Lung (tissue), 11 donors: ENCODE measurements at regions not wholly inside any gene's neighbourhood (a gene's known extent, or its start where the extent isn't known, plus 50 kb on each side); places are given as distances from the start of the nearest gene placed in this dataset.

ENCODE experiments used
- ATAC-seq: fragments of 200-7000 bp; cut with Tn5 transposase; one replicate; pipeline ENCODE4 v1.9.1; 2020; ENCODE audit warnings: moderate number of reproducible peaks; ENCODE audit not compliant: insufficient read depth, low FRiP score
- DNase-seq, 3 donors: peaks; one replicate each; pipeline ENCODE4 v3.0.0-alpha.2; 2013 to 2017
- H3K27ac ChIP-seq, 2 donors: one replicate each; pipeline ENCODE4 v1.5.1; 2013; ENCODE audit warnings: mild to moderate bottlenecking in 2 of 2, moderate library complexity in 2 of 2, control low read depth in 1 of 2, inconsistent platforms in 1 of 2, low read depth in 1 of 2, low read length in 1 of 2
- H3K27me3 ChIP-seq, 3 donors: one replicate each; pipeline ENCODE4 v1.5.1; 2013; ENCODE audit warnings: low read length in 2 of 3; ENCODE audit not compliant: control insufficient read depth in 3 of 3, insufficient read depth in 3 of 3
- H3K36me3 ChIP-seq, 4 donors: one replicate each; pipeline ENCODE4 v1.5.1; 2013; ENCODE audit warnings: low read length in 4 of 4, mild to moderate bottlenecking in 1 of 4, moderate library complexity in 1 of 4; ENCODE audit not compliant: control insufficient read depth in 4 of 4, insufficient read depth in 4 of 4
- H3K4me1 ChIP-seq, 5 donors: one replicate each; pipeline ENCODE4 v1.5.1; 2013; ENCODE audit warnings: low read length in 5 of 5, mild to moderate bottlenecking in 2 of 5, moderate library complexity in 1 of 5; ENCODE audit not compliant: control insufficient read depth in 5 of 5, insufficient read depth in 5 of 5
- H3K4me3 ChIP-seq: one replicate; pipeline ENCODE4 v1.5.1; 2013; ENCODE audit warnings: mild to moderate bottlenecking, control low read depth, moderate library complexity
- H3K9ac ChIP-seq, 2 donors: one replicate each; pipeline ENCODE4 v1.5.1; 2013; ENCODE audit warnings: low read length in 2 of 2, control low read depth in 1 of 2; ENCODE audit not compliant: insufficient read depth in 1 of 2
- H3K9me3 ChIP-seq, 4 donors: one replicate each; pipeline ENCODE4 v1.5.1; 2013; ENCODE audit warnings: low read length in 3 of 4, mild to moderate bottlenecking in 1 of 4, moderate library complexity in 1 of 4; ENCODE audit not compliant: control insufficient read depth in 4 of 4, insufficient read depth in 3 of 4
- CTCF ChIP-seq: IDR thresholded peaks from 2 replicates; pipeline ENCODE4 v1.5.1; 2012; ENCODE audit warnings: mild to moderate bottlenecking; ENCODE audit errors: control extremely low read depth, extremely low read depth
- WGBS, 2 donors: extraction: QIAGEN DNeasy Blood & Tissue Kit; methylation state at CpG; one replicate each; pipeline ENCODE4 v1.1.7; 2013; 5-methylcytosine and 5-hydroxymethylcytosine counted together
- donor health status: control.
- donor health status: control.
- donor health status: Bipolar disorder and iron deficiency.
- donor health status: healthy.
- donor health status: DM: yes; HTN: yes; CAD: no.

GRCh38 chr5:56620903-56621677 lies 194.3 kb upstream of the MAP3K1 start:
- H3K36me3 ChIP-seq, result no peaks in the 10 kb centered on the region

GRCh38 chr5:56617998-56618397 lies 197.4 kb upstream of the MAP3K1 start:
- Histone ChIP-seq H3K4me3 (no peak overlapping the region), H3K9ac (no peak overlapping the region), H3K9me3 (peaks cover 0 to 6% (median 3%) of the 10 kb centered on the region in 4 donors), H3K27ac (no peak overlapping the region), H3K36me3 (no peaks in the 10 kb centered on the region), H3K27me3 (no peaks in the 10 kb centered on the region), H3K4me1 (peaks cover 3 to 26% (median 22%) of the 10 kb centered on the region in 5 donors)
- DNase-seq (no peak), ATAC-seq (no peak)
- TF ChIP-seq CTCF, result no peak
- WGBS, 2 donors, result 98 to 100% methylated on average over 4 of the region's 4 CpGs

More at GRCh38 chr5:56620903-56621677, 194.3 kb upstream of the MAP3K1 start:
- no peak for TF ChIP-seq CTCF
- Histone ChIP-seq H3K4me3 (no peak overlapping the region), H3K9me3 (peaks cover 0 to 6% (median 3%) of the 10 kb centered on the region in 4 donors), H3K9ac (no peak overlapping the region), H3K27ac (no peak overlapping the region), H3K4me1 (peaks cover 2 to 16% (median 11%) of the 10 kb centered on the region in 5 donors), H3K27me3 (no peaks in the 10 kb centered on the region)
- DNase-seq (no peak), ATAC-seq (no peak)
- WGBS, 2 donors, result 97 to 99% methylated on average over 3 of the region's 3 CpGs

GRCh38 chr5:56616454-56617160 lies 198.7 kb upstream of the MAP3K1 start:
- Histone ChIP-seq H3K4me1 (peaks cover 6 to 26% (median 22%) of the 10 kb centered on the region in 5 donors), H3K9me3 (peaks cover 0 to 6% (median 3%) of the 10 kb centered on the region in 4 donors), H3K27ac (peak overlapping the region in 1 of 2 donors; percentile 51), H3K27me3 (no peaks in the 10 kb centered on the region), H3K9ac (peak overlapping the region in 1 of 2 donors; percentile 17), H3K36me3 (no peaks in the 10 kb centered on the region), H3K4me3 (no peak overlapping the region)
- DNase-seq, result peak in 1 of 3 donors; percentile 38
- no peak for TF ChIP-seq CTCF
- no peak for ATAC-seq
- WGBS, 2 donors, result 53 to 73% methylated on average over 6 of the region's 6 CpGs
